HG03159 (cell line): ENCODE measurements at regions not wholly inside any gene's neighbourhood (a gene's known extent, or its start where the extent isn't known, plus 50 kb on each side); places are given as distances from the start of the nearest gene placed in this dataset.
"Not testable (repeated sequence)": the region's sequence is repeated elsewhere in the genome, so short reads cannot be mapped to it uniquely, and the experiment has no call there.

Experiments
- ATAC-seq: cut with Tn5 transposase; IDR thresholded peaks from one replicate; pipeline ENCODE4 v1.9.1; 2021; ENCODE audit warnings: mild to moderate bottlenecking, moderate library complexity; ENCODE audit not compliant: unreplicated experiment

DNA sequence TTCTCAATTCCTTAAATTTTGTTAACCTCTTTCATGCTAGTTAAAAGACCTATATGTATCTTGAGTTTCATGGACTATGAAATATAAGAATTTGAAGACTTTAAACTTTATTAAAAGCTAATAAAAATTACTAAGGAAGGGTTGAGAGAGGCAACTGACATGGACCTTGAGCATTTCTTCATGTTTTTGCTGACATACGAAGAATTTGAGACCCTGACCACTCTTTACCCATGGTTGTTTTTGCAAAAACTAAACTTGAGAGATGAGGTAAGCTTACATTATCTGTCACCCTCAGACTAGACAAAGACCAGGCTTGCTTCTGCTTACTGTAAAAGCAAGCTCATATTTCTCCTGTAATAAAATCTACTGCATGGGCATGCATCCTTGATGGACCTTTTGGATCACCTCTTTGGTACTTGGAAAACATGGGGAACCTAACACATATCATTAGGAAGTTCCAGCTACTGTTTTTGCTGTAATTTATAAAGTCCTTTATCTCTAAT, 338.2 kb upstream of the PABPC4L start:
- no peak for ATAC-seq

DNA sequence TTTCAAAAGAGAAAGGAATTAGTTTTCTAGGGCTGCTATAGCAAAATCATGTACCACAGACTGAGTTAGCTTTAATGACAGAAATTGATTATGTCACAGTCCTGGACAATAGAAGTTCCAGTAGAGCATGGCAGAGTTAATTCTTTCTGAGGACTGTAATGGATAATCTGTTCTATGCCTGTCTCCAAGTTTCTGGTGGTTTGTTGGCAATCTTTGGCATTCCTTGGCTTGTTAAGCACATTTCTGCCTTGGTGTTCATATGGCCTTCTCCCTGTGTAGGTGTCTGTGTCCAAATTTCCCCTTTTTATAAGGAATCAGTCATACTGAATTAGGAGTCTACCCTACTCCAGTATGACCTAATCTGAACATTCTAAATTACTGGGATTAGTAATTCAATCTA, 336.1 kb upstream of the PABPC4L start:
- no peak for ATAC-seq

DNA sequence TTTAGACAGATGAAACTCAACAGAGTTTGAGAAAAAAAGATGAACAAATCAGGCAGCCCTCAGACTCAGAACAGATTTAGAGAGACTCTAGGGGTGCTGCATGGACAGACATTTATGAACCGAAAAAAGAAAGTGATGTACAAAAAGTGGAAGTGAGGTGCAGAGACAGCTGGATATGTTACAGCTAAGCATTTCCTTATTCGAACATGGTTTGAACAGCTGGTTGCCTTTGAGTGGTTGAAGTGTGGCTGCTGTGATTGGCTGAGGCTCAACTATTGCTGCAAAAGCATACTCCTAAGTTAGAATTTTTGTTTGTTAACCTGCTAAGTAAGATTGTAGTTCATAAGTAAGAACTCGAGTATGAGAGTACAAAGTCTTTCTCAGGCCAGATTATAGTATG, 331.5 kb upstream of the PABPC4L start:
- ATAC-seq = no peak

DNA sequence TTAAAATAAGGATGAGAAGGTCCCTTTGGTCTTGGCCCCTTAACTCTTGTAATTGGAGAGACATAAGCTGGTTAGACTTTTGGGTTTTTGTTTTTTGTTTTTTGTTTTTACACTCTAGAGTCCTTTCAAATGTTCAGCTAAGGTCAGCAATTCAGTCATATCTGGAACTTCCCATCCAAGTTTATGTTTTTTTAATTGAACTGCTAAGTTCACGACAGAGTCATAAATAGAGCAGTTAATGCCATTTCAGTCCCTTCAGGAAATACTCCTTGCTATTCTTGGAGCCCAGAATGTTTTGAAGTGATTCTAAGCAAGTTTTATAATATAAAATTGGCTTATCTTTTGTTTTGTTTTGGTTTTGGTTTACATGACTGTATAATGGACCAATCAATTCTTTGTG, 329.4 kb upstream of the PABPC4L start:
- no peak for ATAC-seq

DNA sequence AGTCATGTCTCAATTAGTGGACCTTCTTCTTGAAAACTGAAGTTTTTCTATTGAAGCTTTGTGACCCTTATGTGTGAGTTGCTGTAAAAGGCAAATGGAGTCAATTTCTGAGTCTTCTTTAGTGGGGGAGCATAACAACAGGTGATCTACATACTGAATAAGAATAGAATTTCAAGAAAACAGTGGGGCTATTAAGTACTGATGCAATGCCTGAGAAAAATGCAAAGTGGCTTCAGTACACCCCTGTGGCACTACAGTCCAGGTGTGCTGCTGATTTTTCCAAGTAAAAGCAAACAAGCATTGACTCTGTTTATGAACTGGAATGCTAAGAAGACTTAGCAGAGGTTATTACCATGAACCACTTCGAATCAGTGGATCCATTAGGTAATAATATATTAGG, 328.0 kb upstream of the PABPC4L start:
- no peak for ATAC-seq

DNA sequence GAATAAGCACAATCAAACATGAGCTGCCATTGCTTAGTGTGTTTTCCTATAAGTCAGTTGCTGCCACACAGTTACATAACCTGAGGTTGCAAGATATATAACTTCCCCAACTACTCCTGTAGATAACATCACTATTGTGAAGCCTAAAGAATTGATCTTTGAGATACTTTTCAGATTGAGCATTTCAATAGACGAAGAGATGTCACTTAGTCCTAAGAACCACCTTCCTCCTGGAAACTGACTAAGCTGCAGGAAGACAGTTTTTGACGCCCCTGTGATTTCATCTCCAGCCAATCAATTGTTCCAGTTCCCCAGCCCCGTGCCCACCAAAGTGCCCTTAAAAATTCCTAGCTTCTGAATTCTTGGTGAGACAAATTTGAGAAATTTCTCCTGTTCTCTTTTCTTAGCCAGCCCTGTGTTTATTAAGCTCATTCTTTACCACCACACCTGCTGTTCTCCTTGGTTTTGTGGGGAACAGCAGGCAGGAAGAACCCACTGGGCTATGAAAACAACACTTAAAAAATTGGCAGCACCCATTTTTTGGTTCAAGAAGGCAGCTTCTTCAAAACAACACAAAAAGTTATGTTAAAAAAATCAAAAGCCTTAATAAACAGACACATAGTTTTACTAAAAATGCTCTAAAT, 317.1 kb upstream of the PABPC4L start:
- no peak for ATAC-seq

DNA sequence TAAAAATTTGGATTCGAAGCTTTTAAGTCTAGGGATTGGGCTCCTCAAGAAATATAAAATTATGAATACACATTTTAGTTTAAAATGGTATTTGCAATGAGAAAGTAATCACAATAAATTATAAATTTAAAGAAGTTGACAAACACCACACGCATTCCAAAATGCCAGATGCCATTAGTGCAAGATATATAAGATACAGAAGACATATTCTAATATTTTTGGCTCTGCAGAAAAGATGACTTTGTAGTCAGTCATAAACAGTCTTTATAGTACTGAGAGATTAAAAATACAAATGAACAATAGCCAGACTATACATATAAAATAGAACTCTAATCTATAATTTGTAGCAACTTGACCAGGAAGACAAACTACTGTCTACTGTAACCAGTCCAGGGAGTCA, 309.0 kb upstream of the PABPC4L start:
- ATAC-seq = no peak

DNA sequence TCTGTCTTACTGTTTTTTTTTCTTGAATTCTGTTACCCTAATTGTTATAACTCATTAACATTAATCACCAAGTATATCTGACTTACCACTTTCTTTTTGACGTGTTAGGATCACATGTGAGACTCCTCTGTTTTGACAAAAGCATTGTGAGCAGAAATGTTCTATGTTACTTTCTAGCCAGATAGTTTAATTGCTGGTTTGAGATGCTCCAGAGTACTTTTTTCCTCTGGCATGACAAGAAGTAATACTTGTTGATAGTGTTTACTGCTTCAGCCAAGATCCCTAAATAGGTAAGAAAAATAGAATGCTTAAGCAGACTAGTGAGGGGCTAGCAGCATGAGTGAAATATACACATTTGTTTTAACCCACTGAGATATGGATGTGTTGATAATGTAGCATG, 303.9 kb upstream of the PABPC4L start:
- ATAC-seq = no peak

DNA sequence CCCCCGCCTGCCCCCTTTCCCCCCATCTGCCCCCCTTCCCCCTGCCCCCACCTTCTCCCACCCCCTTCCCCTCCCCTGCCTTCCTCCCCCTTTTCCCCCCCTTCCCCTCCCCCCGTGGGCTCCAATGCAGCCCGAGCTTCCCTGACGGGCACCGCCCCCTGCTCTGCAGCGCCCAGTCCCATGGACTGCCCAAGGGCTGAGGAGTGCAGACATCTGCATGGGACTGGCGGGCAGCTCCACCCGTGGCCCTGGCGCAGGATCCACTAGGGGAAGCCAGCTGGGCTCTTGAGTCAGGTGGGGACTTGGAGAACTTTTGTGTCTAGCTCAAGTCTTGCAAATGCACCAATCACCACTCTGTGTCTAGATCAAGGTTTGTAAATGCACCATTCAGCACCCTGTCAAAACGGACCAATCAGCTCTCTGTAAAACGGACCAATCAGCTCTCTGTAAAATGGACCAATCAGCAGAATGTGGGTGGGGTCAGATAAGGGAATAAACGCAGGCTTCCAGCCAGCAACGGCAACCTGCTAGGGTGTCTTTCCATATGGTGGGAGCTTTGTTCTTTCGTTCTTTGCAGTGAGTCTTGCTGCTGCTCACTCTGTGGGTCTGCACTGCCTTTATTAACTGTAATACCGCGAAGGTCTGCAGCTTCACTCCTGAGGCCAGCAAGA, 300.5 kb upstream of the PABPC4L start:
- ATAC-seq = no peak

DNA sequence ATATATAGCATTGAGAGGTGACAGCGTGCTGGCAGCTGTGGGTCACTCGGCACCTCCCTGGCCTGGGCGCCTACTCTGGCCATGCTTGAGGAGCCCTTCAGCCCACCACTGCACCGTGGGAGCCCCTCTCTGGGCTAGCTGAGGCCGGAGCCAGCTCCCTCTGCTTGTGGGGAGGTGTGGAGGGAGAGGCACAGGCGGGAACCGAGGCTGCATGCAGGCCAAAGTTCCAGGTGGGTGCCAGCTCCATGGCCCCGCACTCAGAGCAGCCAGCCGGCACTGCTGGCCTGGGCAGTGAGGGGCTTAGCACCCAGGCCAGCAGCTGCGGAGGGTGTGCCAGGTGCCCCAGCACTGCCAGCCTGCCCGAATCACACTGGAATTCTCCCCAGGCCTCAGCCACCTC, 299.9 kb upstream of the PABPC4L start:
- ATAC-seq = not testable (repeated sequence)

DNA sequence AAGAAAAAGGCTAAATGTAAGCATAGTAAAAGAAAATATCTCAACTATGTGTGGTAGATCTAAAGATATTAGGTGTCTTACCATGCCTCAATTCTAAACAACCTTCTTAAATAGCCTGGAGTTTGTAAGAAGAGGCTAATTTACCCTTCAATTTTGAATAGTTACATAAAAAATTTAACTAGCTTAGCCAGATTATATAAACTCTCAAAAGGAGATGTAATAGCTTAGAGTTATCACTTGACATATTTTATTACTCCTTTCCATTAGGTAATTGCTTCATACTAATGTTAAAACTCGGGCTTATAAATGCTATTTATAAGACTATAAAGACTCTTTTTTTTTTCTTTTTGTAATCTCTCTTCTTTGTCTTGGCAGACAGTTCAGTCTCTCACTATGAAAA, 297.5 kb upstream of the PABPC4L start:
- no peak for ATAC-seq

DNA sequence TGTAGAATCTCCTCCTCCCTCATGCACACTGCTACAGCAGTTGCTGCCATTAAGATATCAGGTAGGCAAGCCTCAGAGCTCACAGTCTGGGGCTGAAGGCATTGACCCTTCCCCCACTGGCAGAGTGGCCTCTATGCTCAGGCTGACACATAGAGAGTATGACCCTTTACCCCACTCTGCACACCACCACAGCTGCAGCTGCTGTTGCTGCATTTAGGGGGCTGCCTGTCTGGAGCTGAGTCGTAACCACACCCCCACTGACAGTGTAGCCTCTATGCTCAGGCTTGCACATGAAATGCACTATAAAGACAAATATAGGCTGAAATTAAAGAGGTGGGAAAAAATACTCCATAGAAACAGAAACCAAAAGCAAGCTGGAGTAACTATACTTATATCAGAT, 289.3 kb upstream of the PABPC4L start:
- ATAC-seq = no peak

DNA sequence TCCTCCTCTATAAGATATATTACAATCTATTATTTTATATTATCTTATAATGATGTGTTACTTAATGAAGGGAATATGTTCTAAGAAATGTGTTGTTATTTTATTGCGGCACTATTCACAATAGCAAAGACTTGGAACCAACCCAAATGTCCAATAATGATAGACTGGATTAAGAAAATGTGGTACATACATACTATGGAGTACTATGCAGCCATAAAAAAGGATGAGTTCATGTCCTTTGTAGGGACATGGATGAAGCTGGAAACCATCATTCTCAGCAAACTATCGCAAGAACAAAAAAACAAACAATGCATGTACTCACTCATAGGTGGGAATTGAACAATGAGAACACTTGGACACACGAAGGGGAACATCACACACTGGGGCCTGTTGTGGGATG, 281.9 kb upstream of the PABPC4L start:
- ATAC-seq = not testable (repeated sequence)

DNA sequence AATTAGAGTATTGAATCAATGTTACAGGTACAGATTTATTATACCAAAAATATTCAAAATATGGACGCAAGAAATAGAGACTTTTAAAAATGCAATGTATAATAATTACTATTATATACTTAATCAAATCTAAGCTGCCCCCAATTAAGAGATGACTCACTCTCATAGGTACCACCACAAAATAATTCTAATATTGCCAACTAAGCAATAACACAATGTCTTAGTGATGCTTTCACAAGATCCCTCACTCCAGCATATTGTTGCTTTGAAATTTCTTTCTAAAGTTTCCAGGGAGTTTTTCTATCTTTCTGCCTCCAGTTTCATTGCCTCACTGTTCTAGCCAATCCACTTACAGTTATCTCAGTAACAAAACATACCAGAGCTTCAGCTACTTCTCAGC, 270.0 kb upstream of the PABPC4L start:
- no peak for ATAC-seq

DNA sequence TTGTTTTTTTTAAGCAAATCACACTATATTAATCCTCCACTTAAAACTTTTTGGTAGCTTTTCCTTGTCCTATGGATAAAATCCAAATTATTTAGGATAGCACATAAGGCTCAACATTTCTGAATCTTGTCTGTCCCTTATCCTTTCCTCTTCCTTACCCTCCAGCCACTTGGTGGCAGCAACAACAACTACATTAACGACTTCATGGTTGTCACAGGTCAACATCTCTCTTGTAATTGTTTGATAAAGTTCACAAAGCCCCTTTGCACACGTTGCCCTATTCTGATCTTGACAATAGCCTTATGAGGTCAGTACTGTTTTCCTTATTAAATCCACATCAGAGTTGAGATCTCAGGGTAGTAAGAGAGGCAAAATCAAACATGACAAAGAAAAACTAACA, 269.0 kb upstream of the PABPC4L start:
- ATAC-seq = no peak

DNA sequence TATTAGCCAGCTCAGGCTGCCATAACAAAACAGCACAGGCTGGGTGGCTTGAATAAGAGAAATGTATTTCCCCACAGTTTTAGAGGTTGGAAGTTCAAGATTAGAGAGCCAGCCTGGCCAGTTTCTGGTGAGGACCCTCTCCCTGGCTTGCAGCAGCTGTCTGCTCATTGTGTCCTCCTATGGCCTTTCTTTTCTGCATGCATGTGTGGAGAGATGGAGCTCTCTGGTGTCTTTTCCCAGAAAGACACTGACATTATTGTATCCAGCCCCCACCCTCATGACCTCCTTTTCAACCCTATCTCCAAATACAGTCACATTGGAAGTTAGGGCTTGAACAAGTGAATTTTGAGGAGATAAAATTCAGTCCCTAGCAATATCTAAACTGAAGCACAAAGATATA, 263.8 kb upstream of the PABPC4L start:
- ATAC-seq = no peak

DNA sequence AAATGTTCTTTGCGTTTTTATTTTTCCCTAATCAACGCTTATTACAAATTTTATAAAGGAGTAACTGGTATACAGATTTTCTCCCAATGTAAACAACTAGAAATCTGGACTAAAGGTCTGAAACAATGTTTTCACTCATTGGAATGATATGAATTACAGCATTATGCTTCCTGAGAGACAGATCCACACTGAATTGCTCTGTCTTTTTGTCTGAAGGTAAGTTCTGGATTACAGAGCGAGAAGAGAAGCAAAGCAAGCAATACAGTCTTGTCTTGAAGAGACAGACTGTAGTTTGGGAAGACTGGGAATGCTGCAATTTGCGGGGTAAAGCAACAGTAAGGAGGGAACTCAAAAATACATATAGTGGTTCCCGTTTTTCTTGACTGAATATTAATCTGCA, 262.2 kb upstream of the PABPC4L start:
- no peak for ATAC-seq

DNA sequence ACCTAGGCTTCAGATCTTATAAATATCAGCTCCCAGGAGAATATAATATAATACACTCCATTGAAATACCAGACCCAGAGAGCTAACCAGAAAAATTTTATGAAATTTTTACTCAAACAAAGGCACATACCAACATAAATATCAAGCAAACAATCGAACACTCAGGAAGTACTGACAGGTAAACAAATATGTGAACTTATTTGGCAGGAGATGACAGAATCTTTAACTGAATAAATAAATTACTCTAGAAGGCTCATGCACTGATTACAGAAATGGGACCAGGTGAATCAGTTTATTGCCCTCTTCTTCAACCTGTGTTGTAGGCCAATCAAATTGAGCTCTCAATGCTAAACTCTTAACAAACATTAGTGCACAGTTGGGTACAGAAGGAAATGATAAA, 225.2 kb upstream of the PABPC4L start:
- ATAC-seq = no peak

DNA sequence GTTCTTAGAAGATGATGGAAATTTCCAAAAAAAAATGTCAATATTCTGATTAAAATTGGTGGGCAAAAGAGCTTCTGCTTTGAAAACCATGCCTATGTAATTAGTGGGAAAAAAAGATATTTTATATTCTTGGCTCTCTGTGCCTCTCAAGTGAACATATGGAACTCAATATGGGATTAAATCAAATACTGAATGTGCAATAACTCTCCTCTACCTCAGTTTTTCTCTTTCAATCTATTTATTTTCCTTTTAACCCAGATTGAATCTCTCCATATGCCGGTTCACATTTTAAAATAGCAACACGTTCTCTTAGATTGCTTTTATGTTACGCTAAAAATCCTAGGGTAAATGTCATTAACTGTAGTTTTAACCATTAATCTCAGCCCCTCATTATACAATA, 224.2 kb upstream of the PABPC4L start:
- ATAC-seq = no peak

DNA sequence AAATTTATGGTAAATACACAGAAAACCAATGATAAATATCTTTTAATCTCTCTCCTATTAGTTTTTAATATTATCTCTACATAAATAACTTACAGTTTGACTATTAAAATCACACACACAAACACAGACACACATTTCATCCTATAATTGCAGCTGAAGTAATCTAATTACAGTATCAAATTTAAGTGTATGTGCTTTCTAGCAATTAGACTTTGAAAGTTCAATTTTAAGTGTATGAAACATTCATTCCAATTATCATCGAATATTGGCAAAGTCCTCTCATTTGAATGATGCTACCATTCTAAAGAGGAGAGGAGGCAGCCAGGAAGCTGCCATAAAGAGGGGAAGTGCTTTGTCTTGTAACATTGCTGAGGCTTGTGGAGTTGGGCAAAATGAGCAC, 221.2 kb upstream of the PABPC4L start:
- no peak for ATAC-seq

DNA sequence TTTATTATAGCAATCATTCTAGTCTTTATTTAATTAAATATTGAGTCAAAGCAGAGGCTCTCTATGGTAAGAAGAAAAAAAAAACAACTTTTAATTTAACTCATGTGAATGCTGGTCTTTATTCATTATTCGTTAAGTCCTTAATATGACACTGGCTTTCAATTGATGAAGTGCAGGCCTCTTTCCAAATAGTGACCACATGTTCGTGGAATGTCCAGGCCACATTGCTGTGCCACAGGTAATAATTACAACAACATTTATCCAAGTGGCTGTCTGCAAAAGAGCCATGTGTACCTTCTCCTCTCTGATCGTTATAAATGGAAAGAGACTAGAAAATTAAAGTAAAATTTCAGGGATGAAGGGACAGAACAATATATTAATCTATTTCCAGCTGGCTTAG, 220.1 kb upstream of the PABPC4L start:
- ATAC-seq = no peak

DNA sequence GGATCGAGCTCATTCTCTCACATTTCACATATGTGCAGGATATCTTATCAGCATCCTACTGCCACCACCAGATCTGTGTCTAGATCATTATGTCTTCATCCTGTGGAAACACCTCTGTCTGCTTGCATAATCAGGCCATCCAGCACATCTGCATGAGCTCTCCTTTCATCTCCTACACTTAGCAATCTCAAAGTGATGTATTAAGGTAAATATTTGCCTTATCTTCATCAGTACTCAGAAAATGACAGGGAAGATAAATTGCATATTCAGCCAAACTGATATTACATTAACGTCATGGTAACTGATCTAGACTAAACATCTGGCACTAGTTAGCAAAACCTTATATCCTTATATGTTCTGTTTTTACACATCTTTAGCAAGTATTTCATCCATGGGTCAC, 207.3 kb upstream of the PABPC4L start:
- ATAC-seq = no peak

DNA sequence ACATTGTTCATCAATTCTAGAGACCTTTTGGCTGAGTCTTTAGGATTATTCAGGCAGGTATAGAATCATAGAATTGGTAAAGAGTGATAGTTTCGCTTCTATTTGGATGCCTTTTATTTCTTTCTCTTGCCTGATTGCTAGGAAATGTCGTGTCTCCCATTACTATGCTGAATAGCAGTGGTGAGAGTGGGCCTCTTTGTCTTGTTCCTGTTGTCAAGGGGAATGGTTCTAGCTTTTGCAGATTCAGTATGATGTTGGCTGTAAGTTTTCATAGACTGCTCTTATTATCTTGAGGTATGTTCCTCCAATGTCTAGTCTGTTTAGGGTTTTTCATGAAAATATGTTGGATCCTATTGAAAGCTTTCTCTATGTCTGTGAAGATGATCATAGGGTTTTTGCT, 200.2 kb upstream of the PABPC4L start:
- no peak for ATAC-seq
